HG02798 (cell line): ENCODE measurements at regions not wholly inside any gene's neighbourhood (a gene's known extent, or its start where the extent isn't known, plus 50 kb on each side); places are given as distances from the start of the nearest gene placed in this dataset.

Experiments used
- ATAC-seq: cut with Tn5 transposase; IDR thresholded peaks from one replicate; pipeline ENCODE4 v1.9.1; 2021; ENCODE audit warnings: mild to moderate bottlenecking; ENCODE audit not compliant: unreplicated experiment, poor library complexity

- ATAC-seq = no peak
These were observed 201.1 kb upstream of the PREP start for GRCh38 chr6:105603788-105604586.

- peak; percentile 91 for ATAC-seq
These were observed 198.8 kb upstream of the PREP start for GRCh38 chr6:105601541-105602236.

- ATAC-seq = no peak
These were observed 197.7 kb upstream of the PREP start for GRCh38 chr6:105600336-105601260.

- no peak for ATAC-seq
These were observed 195.4 kb upstream of the PREP start for GRCh38 chr6:105598264-105598663.

GRCh38 chr6:105596284-105596755 is 193.4 kb upstream of the PREP start:
- ATAC-seq = no peak

DNA sequence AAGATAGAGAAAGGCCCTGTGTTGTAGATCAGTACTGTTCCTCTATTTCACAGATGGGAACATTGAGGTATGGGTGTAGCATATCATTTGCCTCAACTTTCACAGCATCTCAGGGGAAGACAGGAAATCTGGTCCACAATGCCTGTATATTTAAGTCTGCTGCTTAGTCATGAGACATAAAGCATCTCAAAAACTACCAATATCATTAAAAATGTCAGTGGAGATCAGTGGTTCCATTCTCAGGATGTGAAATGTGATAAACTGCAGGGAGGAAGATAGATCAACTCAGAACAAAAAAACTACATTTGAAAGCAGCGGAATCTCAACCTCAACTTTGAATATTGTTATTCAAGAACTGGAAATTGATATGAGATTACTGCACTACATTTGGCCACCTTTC is 192.9 kb upstream of the PREP start:
- ATAC-seq = no peak

GRCh38 chr6:105594821-105595220 is 191.9 kb upstream of the PREP start:
- ATAC-seq = no peak

DNA sequence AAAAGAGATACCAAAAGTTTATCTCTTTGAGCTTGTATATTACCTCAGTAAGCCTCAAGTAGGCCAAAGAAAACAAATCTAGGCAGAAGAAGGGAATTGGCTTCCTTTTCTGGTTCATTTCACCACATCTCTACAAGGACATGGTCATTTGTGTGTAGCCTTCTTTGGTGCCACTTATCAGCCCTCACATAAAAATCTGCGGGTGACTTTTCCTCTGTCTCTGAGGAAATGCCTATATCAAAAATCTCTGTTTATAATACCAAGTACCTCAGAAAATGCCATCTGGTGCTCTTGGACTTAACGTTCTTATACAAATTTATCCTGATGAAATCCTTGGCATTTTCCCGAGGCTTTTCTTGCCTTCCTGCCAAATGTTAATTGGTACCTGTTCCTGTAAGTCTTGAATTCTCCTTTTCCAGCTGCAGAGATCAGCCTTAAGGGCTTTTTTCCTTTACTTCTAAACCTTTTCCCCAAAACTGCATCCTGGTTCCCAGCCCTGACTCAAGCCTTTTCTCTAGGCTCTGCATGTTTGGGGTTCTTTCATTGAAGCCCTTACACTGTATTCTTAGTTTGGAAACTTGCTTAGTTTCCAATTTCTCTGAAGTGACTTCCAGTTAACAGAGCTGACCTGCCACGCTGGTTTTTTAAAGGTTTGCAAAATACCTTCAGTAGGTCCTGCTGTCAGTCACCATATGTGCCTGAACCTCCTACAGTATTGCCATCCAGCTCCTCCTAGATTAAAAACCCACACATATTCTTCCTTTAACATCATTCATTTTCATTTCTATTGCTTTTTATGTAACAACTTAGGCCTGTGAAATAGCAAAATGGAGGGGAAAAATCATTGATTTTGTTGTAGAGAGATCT is 191.2 kb upstream of the PREP start:
- no peak for ATAC-seq

DNA sequence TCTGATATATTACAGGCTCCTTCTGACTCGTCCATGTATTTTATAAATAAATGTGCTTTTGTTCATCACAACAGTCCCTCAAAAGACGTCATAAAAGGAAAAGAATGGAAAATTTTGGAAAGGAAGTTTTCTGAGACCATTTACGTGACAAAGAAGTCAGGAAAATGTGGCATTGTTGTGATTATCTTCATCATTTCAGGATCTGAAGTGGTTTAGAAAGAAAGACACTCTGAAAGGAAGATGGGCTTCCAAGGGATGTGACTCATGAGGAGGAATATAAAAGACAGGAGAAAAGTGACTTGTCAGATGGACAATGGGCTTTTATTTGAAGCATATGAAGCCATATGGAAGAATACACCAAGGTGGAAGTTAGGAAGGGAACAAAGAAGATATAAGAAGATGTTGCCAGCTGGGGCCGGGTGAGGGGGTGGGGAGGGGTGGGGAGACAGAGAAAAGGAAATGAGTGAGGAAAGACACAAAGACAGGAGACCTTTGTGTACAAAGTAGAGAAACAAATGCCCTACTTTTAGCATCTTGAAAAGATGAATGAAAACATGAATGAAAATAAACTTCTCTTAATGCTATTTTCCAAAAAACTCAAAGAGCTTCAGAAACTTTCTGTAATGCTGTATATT is 190.3 kb upstream of the PREP start:
- no peak for ATAC-seq

- no peak for ATAC-seq
These were observed 189.4 kb upstream of the PREP start for GRCh38 chr6:105592329-105592728.

GRCh38 chr6:105591053-105591452 is 188.2 kb upstream of the PREP start:
- ATAC-seq = peak; percentile 96

GRCh38 chr6:105588123-105588710 is 185.3 kb upstream of the PREP start:
- no peak for ATAC-seq

GRCh38 chr6:105587349-105588122 is 184.7 kb upstream of the PREP start:
- no peak for ATAC-seq

DNA sequence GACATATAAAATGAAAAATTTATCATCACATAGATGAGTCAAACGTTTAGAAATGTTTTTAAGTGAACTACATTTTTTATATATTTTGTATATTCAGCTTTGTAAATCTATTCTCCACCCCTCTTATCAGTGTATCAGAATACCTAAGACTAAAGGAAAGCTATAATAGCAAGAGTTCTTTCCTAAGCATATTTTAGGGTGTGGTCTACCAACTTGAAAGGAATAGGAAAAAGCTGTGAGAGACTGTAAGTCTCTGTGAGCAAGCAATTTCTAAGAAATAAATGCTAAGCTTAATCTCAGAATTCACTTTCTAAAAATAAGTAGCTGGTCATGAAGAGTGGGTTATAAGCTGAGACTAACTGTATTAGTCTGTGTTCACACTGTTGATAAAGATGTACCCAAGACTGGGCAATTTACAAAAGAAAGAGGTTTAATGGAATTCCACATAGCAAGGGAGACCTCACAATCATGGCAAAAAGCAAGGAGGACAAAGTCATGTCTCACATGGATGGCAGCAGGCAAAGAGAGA is 175.4 kb upstream of the PREP start:
- ATAC-seq = no peak

- ATAC-seq = no peak
These were observed 170.7 kb upstream of the PREP start for GRCh38 chr6:105573556-105573955.

- no peak for ATAC-seq
These were observed 170.3 kb upstream of the PREP start for GRCh38 chr6:105573138-105573537.

- ATAC-seq = no peak
These were observed 167.5 kb upstream of the PREP start for GRCh38 chr6:105570416-105570815.

GRCh38 chr6:105569706-105570105 is 166.8 kb upstream of the PREP start:
- ATAC-seq = no peak
